Inflammatory macrophage treated with lipopolysaccharide for 1 hour (primary cell): ENCODE measurements at regions not wholly inside any gene's neighbourhood (a gene's known extent, or its start where the extent isn't known, plus 50 kb on each side); places are given as distances from the start of the nearest gene placed in this dataset.
"Not testable (repeated sequence)": the region's sequence is repeated elsewhere in the genome, so short reads cannot be mapped to it uniquely, and the experiment has no call there.

Source experiments
- DNase-seq, 2 donors: peaks; one replicate each; pipeline ENCODE4 v3.0.0-alpha.2; 2020 to 2022

DNA sequence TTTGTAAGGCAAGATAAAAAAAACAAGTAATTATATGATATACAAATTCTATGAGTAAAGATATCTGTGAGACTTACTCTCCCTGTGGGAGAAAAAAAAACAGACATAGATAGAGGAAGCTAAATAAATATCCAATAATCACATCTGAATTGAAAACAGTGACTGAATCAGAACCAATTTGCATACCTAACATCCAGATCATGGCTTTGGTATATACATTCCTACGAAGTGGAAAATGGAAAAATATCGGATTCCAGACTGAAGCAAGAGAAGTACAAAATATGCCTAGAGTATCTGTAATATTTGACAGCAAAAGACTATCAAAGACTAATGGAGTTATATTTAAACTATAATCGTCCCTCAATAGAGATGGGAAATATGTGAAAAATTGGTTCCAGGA is 1108.1 kb upstream of the CHAC2 start:
- DNase-seq: no peak

GRCh38 chr2:52658598-52658997 is 1109.0 kb upstream of the CHAC2 start:
- DNase-seq: no peak

DNA sequence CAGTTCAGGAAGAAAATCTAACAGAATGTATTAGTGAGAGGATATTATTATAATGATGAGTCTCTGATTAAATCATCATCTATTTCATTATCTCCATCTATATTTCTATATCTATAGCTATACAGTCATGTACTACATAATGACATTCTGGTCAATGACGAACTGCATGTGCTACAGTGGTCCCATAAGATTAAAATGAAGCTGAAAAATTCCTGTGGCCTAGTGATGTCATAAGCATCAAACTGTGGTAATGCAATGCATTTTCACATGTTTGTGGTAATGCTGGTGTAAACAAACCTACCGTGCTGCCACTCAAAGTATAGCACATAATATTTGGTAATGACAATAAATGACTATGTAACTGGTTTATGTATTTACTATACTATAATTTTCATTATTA is 1127.9 kb upstream of the CHAC2 start:
- DNase-seq: no peak

DNA sequence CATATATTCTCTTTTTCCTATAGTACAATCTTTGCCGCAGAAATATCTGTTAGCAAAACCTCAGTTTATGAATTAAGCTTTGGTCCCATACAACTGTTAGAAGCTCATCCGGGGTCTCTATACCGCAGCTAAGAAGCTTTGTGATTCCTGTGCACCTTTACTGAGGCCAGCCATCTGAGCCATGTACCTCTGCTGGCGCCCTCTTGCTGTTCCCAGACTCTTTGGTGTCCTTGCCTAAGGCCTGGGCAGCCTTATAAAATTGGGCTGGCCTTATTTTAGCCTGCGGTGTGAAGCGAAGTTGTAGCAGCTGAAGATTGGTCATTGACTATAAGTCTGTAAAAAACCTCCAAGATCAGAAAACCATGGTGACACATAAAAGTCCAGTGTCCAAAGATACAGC is 1135.1 kb upstream of the CHAC2 start:
- no peak for DNase-seq

- no peak for DNase-seq
Observed at GRCh38 chr2:52629944-52630343, 1137.7 kb upstream of the CHAC2 start.

DNA sequence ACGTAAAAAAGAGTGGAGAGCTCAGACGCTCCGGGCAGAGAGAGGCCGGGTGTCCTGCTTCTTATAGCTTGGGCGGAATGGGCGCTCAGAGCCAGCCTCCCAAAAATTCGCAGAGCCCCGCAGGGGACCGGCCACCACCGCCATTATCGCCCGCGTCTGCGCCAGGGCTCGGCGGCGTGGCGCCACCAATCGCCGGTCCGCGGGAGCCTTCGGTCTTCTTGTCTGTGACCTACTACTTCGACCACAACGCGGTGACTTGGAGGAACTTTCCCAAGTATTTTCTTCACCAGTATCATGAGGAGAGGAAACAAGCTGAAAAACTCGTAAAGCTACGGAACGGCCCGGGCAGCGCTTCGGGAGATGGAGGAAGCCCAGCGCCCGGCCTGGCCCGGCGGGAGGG is 1138.1 kb upstream of the CHAC2 start:
- no peak for DNase-seq

DNA sequence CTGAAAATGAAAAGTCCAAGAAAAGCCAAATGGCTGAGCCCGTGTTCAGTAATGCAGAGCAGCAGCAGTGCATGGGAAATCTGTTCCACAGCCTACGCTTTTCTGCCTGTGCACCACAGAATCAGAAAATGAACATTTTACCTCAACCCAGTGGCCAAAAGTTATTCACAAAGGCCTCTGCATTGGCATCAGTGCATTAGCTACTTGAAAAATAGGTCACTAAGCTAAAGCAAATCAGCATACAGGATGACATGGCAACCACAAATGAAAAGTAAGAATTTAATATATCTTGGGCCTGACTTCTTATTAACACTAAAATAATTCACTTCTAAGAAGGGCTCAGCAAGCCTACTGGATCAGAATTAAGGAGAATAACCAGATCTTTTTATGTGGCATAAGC is 1145.3 kb upstream of the CHAC2 start:
- DNase-seq: no peak

- no peak for DNase-seq
Observed at GRCh38 chr2:52613064-52613463, 1154.5 kb upstream of the CHAC2 start.

- no peak for DNase-seq
Observed at GRCh38 chr2:52611759-52612158, 1155.8 kb upstream of the CHAC2 start.

DNA sequence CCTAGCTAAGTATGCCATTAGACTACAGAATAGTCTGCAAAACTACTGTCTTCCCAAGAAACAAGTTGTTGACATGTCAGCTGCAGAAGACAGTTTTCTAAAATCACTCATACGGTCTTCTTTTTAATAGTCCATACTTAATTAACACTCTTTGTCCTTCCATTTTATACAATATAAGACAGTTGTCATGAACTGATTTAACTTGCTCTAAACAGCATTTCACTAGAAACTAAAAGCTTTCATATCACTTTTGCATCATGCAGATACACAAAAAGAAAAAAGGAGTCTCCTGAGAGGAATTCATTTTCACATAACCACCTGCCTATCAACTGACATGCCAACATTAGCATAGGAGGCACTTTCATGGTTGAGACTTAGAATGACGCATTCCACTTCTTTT is 1159.6 kb upstream of the CHAC2 start:
- DNase-seq: no peak

- no peak for DNase-seq
Observed at GRCh38 chr2:52597346-52597745, 1170.3 kb upstream of the CHAC2 start.

GRCh38 chr2:52594026-52594425 is 1173.6 kb upstream of the CHAC2 start:
- no peak for DNase-seq

- DNase-seq: not testable (repeated sequence)
Observed at GRCh38 chr2:52584071-52584470, 1183.5 kb upstream of the CHAC2 start.

GRCh38 chr2:52572469-52572894 is 1195.1 kb upstream of the CHAC2 start:
- no peak for DNase-seq

GRCh38 chr2:52571380-52572347 is 1195.9 kb upstream of the CHAC2 start:
- no peak for DNase-seq

DNA sequence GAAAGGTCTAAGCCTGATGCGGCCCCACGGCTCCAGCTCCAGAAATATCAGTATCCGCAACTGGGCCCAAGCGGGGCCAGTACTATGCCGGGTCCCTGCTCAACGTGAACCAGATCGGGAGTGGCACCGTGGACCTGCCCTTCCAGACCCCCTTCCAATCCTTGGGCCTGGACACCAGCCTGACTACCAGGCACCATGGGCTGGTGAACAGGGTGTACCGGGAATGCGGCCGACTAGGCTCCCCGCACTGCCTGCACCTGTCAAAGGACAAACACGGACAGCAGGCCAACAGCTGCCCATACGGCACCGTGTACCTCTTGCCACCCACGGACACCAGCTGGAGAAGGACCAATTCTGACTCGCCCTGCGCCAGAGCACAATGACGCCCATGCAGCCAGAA is 1196.9 kb upstream of the CHAC2 start:
- no peak for DNase-seq

DNA sequence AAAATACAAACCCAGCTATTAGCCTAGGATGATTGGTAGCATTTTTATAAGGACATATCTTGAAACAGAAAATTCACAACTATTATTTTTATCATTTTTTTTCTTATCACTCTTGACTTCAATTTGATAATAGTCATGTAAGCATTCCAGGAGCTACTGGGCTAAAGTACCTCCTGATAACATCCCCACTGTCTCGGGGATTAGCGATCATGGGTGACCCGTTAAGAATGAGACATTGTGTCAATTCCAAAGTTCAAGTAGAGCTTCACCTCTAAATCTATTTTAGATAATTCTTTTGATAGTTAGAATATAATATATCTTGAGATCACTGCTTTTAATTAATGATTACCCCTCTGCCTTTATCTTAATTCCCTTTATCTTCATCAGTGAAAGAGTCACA is 1204.5 kb upstream of the CHAC2 start:
- no peak for DNase-seq

DNA sequence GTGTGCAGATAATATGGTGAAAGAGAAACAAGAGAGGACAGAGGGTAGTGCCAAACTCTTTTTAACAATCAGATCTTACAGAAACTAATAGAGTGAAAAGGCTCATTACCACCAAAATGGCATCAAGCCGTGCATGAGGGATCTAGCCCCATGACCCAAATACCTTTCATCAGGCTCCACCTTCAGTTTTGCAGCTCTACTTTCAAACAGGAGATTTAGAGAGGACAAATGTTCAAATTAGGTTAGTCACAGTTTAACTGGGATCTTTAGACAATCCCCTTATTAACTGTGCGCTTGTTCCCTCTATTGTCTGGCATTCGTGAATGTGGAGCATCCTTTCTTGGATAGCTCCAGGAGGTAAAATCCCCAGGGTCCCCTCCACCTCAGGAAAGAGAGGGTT is 1209.3 kb upstream of the CHAC2 start:
- no peak for DNase-seq

GRCh38 chr2:52542297-52542696 is 1225.3 kb upstream of the CHAC2 start:
- DNase-seq: no peak

GRCh38 chr2:52539026-52539970 is 1228.3 kb upstream of the CHAC2 start:
- DNase-seq: no peak

GRCh38 chr2:52537588-52537987 is 1230.0 kb upstream of the CHAC2 start:
- no peak for DNase-seq

DNA sequence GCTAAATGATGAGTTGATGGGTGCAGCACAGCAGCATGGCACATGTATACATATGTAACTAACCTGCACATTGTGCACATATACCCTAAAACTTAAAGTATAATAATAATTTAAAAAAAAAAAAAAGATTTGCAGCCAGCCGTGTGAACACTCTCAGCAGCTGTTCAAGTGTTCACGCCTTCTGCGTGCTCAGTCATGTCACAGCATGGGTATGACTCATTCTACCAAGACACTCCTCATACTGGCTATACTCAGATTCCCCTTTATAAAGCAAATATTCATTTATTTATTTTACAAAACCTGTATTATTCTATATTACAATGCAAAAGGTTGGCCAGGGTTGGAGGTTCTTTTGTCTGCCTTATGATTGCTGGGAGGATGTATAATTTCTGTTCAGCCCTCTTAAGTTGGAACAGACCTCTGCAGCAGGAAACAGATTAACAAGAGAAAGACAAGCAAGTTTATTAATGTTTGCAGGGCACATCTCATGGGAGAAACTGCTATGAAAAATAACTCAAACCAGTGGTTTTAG is 1230.6 kb upstream of the CHAC2 start:
- no peak for DNase-seq

- DNase-seq: no peak
Observed at GRCh38 chr2:52532956-52533355, 1234.6 kb upstream of the CHAC2 start.
